DMS153 treated with DMSO at 0.1 percent for 48 hours (cell line): ENCODE measurements at regions not wholly inside any gene's neighbourhood (a gene's known extent, or its start where the extent isn't known, plus 50 kb on each side); places are given as distances from the start of the nearest gene placed in this dataset.
"Not testable (repeated sequence)": the region's sequence is repeated elsewhere in the genome, so short reads cannot be mapped to it uniquely, and the experiment has no call there.

ENCODE experiments used
- DNase-seq: peaks from one replicate; lab custom pipeline; 2025; ENCODE audit not compliant: unreplicated experiment; lab: John Stamatoyannopoulos, UW

DNA sequence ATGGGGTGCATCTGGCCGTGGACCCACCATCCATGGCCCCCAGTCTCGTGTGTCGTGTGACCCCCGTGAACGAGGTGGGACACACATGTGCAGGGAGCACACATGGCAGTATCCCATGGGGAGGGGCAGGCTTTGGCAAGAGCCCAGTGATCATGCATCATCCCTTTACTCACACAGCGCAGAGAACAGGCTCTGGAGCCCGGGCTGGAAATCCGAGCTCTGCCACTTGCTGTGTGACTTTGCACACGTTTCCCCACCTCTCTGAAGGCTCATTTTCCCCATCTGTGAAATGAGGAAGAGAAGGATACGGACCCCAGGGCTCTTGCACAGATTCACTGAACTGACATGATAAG, 119.9 kb downstream of the PHETA1 start:
- DNase-seq, result no peak

DNA sequence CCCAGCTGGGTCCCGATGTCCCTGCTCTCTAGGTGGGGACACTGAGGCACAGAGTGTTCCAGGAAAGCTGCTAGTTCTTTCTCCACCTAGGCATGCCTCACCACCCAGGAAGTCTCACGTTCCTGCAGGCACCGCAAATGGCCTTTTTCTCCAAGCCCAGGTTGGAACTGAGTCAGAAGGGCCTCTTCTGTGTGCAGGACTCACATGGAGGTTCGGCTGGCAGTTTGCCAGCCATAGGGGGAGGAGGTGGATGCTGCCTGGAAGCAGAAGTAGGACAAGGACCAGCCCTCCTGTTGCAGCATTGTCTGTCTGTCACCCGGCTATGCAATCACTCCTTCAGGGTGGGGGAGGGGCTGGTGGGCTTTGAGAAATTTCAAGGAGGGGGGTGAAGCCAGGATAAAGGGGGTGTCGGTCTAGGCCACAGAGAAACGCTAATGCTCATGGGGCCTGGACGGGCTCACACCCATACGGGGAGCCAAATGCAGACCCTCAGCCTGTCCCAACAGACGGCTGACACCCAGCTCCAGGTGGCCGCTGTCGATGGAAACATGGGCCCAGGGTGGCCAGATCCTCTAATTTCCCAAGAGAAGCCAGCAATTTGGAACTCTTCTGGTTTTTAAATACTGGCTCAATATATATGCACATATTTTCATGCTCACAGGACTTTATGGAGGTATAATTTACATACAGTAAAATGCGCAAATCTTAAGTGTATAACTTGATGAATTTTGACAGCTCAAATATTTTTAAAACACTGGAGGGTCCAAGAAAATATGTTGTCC, 120.5 kb downstream of the PHETA1 start:
- no peak for DNase-seq

DNA sequence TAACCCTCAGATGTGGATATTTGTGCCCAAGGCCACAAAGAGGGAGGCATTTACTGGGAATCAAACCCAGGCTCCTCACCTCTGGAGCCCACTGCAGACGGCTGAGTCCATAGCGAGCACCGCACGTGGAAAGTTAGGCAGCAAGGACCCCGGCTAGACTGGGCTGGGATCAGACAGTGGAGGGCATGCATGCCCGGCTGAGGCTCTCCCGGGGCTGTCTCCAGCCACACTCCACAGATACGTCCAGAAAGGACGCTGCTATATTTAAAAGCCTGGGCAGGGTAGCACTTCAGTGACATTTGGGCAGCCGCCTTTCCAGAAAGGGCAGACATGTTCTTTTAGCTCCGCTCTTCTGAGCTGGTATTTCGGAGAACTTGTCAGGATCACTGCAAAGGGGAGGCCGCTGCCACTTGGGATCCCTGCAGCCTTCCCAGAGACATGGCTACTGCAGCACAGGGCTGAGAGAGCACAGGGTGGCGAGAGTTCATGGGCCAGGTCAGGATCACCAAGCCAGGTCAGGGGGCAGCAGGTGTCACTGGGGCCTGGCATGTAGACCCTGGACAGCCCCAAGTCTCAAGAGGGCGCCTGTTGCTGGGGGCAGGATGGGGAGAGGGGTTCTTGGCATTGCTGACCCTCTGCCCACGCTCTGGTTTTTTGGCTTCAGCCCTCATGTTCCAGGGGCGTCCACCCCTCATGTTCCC, 121.7 kb downstream of the PHETA1 start:
- no peak for DNase-seq

DNA sequence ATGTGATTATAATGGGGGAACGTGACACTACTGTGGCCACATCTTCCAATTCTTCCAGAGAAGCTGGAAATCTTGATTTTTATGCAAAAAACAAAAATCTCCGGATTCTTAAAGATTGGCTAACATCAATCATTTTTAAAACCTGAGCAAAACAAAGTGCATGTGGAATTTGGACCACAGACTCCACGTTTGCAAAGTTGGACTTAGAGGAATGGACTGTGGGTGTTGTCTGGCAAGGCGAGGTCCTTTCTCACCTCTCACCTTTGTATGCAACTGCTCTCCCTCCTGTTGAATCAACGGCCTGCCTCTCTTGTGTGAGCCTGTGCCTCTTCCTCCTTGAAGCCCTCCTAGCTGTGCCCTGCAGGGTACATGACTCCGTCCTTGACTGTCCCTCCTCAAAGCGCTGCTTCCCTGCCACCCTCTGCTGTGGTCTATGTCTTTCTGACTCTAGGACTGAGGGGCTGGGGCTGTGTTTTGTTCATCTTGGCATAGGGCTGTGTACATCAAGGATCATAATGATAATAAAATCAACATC, 122.4 kb downstream of the PHETA1 start:
- DNase-seq, result no peak

DNA sequence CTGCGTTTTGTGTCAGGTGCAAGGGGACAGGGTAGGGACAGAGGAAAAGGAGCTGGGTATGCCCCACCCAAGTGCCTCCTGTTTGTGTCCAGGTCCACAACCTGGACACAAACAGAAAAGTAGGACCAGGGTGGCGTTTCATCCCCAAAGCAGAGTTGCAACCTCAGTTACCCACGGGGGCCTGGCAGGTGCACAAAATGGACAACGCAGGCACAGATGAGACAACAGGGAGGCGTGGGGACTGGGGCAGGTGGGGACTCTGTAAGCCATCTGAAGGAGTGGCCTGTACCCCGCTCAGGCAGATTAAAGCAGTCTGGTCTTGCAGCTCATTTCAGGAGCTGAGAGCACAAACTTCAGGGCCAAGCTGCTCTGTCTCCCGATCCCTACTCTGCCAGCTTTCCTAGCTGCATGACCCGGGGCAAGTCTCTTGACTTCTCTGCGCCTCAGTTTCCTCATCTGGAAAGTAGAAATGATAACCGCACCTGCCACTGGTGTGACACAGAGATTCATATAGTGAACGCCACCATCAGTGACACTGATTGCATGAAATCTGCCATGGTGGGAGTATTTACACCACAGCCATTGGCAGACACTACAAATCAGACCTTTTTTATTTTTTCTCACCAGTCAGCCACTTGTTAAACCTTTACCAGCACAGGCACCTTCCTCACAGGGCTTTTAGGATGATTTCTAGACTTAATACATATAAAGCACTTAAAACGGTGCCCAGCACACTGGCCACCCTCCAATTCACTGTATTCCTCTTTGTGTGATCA, 123.0 kb downstream of the PHETA1 start:
- DNase-seq, result no peak

DNA sequence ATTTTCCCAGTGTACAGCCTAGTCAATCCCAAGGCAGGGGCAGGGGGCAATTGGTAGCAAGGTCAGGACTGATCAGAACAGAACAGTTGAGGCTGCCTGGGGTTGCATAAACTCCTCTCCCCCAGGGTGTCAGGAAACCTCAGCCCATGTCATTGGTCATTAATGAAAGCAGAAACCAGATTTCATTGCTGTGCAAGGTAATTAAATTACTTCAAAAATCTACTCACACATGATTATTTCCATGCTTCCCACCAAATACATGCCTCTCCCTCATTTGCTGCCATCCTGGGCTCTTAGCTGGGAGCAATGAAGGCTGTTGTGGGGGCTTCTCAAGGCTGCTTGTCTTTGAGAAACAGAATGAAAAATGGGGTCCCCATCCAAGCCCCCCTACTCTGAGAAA, 124.2 kb downstream of the PHETA1 start:
- DNase-seq, result no peak

DNA sequence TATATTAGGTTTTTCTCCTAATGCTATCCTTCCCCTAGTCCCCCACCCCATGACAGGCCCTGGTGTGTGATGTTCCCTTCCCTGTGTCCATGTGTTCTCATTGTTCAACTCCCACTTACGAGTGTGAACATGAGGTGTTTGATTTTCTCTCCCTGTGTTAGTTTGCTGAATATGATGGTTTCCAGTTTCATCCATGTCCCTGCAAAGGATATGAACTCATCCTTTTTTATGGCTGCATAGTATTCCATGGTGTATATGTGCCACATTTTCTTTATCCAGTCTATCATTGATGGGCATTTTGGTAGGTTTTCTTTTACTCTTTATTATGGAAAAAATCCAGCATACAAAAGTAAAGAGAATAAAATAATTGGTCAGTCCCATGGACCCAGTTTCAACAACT, 126.1 kb downstream of the PHETA1 start:
- not testable (repeated sequence) for DNase-seq

DNA sequence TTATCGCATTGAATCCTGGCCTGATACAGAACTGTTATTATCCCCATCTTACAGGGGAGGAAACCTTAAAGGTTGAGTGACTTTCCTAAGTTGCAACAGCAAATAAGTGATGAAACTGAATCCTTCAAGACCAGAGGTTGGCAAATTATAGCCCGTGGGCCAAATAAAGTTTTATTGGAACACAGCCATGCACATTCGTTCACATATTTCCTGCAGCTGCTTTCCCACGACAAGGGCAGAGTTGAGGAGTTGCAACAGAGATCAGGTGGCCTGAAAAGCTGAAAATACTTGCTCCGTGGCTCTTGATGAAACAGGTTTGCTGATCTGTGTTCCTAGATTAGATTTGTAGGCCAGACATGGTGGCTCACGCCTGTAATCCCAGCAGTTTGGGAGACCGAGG, 126.7 kb downstream of the PHETA1 start:
- no peak for DNase-seq

DNA sequence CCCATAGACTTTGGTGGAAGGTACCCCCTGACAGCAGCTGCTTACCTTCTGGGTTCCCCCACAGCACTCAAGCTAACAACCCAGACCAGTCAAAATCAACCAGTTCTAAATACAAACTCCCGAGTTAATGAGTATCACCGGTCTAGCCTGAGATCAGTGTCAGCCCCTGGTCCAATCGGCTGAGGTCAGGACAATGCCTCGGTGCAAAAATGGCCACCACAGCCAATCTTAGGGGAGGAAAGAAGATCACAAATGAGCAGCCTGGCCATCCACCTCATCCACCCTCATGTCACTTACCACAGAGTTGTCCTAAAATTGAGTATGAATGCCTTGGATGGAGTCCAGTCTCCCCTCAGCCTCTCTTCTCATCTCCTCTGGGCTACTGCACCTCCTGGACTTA, 128.5 kb downstream of the PHETA1 start:
- DNase-seq, result no peak

DNA sequence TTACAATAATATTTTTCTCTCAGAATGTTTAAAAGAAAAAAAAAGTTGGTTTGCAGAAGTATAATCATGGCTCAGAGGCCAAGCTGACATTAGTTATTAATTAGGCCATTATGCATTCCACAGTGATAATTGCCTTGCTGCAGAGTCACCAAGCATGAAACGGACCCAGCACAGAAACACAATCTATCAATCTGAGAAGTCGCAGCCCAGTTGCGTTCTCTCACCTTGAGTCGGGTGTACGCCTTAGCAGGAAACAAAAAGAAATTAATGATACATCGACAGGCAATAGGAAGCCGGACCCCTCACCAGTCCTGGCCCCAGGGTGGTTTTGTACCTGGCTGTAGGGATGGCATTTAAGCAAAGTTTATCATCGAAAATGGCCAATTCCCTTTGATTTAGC, 129.7 kb downstream of the PHETA1 start:
- DNase-seq, result no peak

DNA sequence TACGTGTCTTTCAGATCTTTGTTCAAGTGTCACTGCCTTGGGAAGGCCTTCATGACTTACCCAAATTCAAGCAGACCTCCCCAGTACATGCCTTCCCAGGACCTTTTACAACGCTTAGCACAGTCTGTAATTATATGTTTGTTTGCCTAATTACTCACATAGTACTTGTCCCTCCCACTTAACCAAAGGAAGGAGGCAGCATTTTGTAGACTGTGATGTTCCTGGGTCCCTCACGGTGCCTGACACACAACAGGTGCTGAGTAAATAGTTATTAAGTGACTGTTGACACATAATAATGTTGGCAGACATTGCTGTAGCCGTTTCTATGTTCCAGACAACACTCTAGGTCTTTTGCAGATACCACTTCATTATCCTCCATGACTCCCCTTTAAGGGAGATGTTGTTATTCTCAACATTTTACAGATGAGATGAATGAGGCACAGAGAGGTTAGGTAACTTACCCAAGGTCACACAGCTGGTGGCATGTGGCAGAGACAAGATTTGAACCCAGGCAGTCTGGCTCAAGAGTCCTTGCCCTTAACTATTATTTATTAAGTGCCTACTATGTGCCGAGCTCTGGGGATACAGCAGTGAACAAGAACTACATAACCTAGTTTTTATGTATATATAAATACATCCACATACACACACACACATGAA, 130.7 kb downstream of the PHETA1 start:
- DNase-seq, result no peak

DNA sequence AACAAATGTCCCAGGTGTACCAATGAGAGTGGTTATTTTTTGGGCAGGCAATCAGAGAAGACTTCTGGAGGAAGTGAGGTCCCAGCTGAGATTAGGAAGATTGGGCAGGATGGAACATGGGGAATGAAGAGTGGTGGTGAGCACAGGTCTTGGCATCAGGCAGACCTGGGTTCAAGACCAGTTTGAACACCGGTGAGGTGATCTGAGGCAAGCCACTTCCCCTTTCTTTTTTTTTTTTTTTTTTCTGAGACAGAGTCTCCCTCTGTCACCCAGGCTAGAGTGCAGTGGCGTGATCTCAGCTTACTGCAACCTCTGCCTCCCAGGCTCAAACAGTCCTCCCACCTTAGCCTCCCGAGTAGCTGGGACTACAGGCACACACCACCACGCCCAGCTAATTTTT, 134.4 kb downstream of the PHETA1 start:
- DNase-seq, result not testable (repeated sequence)

DNA sequence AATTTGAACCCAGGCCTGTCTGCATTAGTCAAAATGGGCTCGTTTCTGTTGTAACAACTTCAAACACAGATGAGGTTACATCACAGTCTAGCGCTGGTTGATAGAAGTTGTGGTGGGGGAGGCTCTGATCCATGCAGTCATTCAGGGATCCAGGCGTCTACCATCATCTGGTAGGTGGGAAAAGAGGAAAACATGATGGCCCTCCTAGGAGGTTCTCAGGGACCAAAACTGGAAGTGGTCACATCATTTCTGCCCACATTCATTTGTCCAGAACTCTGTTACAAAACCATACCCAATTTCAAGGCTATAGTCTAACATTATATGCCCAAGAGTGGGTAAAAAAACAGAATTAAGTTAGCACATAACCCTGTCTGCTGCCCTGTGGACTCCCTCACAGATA, 135.1 kb downstream of the PHETA1 start:
- DNase-seq, result no peak

DNA sequence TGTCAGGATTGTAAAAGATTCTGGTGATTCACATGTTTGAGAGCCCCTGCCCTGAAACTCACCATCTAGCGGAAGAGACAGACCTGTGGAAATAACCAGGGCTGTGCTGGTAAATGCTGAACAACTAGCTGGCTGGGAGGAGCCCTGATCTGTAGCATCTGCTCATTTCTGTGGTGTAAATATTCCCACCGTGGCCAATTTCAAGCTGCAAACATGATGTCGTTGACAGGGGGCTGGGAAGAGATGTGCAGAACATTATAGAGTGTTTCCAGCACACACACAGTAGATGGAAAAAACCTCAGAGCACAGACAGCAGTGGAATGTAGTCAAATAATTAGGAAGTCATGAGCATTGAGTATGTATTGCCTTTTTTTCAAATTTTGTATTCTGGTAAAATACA, 138.2 kb downstream of the PHETA1 start:
- DNase-seq, result no peak

DNA sequence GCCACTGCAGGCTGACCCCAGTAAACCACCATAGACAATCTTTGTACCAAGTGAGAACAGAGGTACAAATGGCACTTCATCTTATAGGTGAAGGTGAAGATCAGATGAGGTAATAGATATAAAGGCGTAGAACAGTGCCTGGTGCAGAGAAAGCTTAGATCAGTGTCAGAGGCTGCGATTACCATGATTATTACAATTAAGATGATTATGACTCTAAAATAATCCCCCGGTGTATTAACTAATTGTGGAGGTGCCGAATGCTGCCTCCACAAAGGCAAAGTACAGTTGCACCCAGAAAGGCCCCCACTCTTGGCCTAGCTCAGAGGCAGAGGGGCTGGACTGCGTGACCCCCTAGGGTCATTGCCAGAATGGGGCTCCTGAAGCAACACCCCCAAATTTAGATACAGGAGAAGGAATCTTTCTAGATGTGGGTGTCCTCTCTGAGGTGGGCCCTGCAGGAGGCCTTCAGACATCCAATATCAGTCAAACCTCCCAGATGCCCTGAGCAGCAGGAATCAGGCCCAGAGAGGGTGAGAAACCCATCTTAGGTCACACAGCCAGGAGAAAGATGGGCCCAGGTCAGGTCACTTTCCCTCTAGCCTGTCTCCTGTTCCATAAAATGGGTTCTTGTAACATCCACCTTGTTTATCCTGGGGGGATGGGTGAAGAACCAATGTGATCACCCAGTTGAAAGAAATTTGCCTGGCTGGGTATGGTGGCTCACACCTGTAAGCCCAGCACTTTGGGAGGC, 139.8 kb downstream of the PHETA1 start:
- no peak for DNase-seq

DNA sequence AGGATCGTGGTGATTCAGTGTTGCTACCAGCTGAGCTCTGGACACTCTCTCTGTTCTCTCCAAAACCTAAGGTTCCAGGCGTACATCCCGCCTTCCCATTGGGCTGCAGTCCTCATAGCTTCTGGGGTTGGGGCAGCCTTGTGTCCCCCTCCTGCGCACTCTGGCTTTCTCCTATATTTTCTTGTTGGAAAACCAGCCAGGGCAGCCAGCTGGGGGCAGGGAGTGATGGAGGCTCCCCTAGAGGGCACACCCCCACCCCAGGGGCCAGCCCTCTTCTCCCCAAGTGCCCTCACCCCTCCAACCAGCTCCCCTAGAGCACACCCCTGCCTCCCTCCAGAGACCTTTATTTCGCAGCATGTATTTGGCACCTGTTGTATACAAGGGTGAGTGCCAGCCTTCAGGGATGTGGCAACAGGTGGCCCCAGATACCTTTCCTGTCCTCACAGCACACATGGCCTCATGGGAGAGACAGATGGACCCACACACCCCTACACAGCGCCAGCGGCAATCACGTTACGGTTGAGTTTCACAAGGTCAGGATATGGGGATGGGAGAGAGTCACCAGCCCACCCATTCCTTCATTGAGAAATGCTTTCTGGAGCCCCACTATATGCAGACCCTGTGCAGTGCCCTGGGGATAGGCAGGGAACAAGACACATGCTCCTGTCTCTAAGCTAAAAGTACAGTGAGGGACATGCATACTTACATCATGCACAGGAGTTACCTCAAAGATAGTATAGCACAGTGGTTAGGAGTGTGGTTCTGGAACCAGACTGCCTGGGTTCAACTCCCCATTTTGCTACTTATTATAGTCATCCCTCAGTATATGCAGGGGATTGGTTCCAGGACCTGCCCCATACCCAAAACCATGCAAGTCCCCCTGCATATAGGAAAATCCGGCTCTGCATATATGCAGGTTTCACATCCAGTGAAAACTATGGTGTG, 141.1 kb downstream of the PHETA1 start:
- DNase-seq, result no peak

DNA sequence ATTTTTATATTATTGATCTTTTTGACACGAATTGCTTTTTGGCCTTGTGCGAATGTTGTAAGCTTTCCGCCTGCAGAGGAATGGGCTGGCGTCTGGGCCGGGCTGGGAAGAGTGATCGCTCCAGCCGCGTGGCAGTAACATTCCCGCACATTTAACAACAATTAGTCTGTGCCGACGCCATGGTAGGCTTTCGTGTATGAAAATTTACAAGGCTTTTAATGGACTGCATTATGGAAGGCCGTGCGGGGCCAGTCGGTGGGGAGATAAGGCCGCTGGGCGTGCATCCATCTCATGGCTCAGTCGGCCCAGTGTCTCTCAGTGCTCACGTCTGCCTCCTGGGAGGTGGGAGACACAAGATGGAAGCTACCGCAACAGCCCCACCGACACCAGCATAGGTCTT, 142.2 kb downstream of the PHETA1 start:
- no peak for DNase-seq

DNA sequence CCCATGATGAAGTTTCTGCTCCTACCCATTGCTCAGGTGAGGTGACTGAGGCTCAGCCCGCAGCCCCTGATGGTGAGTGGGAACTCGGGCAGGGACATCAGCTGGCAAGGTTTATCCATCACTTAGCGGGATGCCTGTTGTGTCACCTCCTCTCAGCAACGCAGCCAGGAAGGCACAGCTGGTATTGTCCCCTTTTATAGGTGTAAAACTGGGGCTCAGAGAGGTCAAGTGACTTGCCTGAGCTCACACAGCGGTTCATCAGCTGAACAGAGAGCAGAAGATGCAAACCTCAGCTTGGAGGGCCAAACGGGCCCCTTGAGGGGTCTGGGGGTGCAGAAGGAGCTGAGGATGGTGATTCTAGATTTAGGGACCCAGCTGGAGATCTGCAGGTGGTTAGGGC, 143.6 kb downstream of the PHETA1 start:
- no peak for DNase-seq
